GM18511 (cell line): ENCODE measurements at regions not wholly inside any gene's neighbourhood (a gene's known extent, or its start where the extent isn't known, plus 50 kb on each side); places are given as distances from the start of the nearest gene placed in this dataset.
A peak's percentile ranks its signal among the peaks of the same experiment; 100 is the strongest.
"Not testable (repeated sequence)": the region's sequence is repeated elsewhere in the genome, so short reads cannot be mapped to it uniquely, and the experiment has no call there.

Source experiments
- ATAC-seq: cut with Tn5 transposase; IDR thresholded peaks from one replicate; pipeline ENCODE4 v1.9.1; 2021; ENCODE audit warnings: mild to moderate bottlenecking, moderate library complexity; ENCODE audit not compliant: unreplicated experiment

DNA sequence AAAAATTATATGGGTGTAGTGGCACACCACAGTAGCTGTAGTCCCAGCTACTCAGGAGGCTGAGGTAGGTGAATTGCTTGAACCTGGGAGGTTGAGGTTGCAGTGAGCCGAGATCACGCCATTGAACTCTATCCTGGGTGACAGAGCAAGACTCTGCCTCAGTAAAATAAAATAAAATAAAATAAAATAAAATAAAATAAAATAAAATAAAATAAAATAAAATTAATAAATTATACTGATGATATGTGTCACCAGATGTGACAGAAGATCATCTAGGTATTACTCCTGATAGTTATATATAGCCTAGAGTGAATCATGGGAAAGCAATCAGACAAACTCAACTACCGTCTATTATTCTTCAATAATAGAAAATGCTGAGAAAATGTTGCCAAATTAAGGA, 972.5 kb downstream of the MRPL39 start:
- ATAC-seq = no peak

DNA sequence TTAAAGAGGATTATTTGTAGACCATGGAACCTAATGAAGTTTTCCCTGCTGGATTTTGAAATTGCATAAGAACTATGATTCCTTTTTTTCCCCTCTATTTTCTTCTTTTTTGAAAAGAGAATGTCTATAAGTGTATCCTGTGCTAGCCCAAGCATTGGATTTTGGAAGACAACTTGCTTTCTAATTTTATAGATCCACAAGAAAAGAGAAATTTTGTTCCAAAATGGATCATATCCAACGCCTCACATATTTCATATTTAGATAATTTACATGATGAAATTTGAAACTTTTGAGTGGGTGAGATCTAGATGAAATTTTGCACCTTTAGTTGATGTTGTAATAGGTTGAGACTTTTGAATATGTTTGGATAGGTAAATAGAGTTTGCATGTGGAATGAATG, 978.7 kb downstream of the MRPL39 start:
- no peak for ATAC-seq

GRCh38 chr21:24628046-24628445, 979.2 kb downstream of the MRPL39 start:
- ATAC-seq = no peak

- no peak for ATAC-seq
Observed at GRCh38 chr21:24617819-24618218, 989.5 kb downstream of the MRPL39 start.

- no peak for ATAC-seq
Observed at GRCh38 chr21:24594082-24594481, 1013.2 kb downstream of the MRPL39 start.

GRCh38 chr21:24590261-24590660, 1017.0 kb downstream of the MRPL39 start:
- ATAC-seq = no peak

DNA sequence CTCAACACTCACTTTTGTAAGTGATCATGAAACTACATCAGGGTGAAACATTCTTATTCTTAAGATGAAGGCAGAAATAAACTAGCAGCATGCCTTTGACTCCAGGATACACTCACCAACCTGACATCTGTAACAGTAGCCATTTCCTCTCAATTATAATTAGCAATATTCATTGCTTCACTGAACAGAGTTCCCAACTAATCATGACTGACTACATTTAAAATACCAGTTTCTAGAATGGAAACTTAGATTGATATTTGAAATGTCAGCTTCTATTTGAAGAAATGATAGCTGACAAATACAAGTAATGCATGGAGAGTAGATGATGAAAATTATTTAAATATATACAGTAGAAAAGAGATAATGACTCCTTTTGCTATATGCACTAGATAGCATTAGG, 1023.8 kb downstream of the MRPL39 start:
- ATAC-seq = no peak

- no peak for ATAC-seq
Observed at GRCh38 chr21:24577301-24577700, 1030.0 kb downstream of the MRPL39 start.

DNA sequence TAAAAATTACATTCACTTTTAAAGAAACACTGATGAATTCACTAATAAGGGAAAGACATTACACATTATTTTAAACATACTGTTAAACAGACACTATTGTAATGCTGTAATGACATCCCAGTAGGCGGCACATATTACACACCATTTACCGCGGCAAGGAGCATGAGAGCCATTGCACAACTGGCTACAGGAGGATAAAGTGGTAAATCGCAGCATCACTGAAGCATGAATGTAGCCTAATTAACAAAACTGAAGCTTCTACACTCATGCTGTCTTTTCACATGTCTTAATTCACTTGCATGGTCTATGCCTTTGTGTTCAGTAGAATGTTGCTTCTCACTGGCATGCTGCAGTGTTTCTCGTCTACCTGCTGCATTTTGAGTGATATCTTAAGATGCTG, 1046.0 kb downstream of the MRPL39 start:
- ATAC-seq = no peak

DNA sequence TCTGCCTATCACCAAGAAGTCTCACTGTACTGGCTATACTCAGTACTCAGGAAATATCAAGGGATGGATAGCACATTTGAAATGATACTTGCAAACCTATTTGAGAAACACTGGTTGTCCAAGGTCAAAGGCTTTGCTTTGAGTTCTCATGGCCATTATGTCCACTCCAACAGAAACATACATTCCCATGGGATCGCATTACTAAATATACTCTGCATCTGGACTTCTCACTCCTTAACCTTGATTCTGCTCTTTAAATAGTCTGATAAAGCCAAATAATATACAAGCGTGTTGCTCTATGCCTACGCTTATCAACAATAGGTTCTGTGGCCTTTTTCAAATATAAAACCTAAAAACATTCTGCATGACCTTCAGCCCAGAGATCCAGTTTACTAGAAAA, 1054.8 kb downstream of the MRPL39 start:
- no peak for ATAC-seq

- ATAC-seq = no peak
Observed at GRCh38 chr21:24545807-24546361, 1061.4 kb downstream of the MRPL39 start.

DNA sequence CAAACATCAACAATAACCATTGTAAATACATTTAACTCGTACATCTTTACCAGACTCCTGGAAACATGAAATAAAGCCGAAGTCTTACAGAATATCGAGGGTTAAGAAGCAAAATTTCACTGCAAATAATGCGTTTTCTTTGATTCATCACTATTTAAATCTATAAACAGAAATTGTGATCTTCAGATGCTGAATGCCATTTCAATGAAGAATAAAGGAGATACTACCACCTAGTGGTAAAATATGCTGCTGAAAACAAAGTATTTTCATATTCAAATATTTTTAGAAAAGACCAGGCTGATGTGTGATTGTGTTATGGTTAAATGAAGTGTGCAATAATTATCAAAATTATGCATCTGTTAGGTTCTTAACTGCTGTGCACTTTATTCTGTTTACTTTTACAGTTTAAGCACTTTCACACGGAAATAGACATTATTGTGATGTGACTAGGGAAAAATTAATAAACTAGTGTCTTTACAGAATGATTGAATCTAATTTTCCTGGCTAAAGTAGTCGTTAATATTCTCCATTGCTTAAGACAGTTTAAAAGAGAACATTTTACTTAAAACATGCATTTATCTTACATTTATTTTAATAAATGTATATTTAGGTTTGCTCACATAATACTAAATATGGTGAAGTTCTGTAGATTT, 1093.1 kb downstream of the MRPL39 start:
- ATAC-seq = no peak

- ATAC-seq = no peak
Observed at GRCh38 chr21:24509131-24509530, 1098.2 kb downstream of the MRPL39 start.

DNA sequence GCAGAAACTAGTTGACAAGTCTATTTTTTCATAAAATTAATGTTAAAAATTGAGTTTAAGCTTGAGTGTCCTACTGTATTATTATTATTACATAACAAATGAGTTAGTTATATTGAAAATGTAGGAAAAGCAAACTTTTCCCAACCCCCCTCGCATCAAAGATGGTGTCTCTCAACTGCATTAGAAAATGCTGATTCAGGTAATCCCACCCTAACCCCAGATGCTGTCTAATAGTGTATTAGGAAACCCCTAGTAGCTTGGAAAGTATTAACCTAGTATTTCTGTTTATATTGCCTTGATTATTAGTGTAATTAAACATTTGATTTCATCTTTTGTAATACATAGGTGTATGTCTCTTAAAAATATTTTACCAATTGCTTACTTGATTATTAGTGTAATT, 1120.3 kb downstream of the MRPL39 start:
- ATAC-seq = no peak

- ATAC-seq = not testable (repeated sequence)
Observed at GRCh38 chr21:24483361-24483760, 1123.9 kb downstream of the MRPL39 start.

GRCh38 chr21:24470852-24471251, 1136.4 kb downstream of the MRPL39 start:
- ATAC-seq = no peak

DNA sequence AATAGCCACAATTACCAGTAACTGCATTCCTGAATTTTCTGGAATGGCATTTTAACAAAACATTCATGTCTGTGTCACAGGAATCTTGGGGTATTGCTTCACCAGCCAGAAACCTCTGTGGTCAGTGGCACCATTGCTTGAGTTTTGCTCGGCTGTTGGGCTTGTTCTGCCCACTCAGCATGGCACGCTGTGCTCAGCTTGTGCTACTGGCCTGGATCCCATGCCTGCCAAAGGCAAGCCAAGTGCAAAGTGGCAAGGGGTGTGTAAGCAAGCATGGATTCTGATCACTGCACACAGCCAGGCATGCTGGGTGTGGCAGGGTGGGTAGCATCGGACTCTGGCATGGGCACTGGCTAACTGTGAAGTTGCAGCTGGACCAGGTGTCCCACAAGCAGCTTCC, 1150.9 kb downstream of the MRPL39 start:
- ATAC-seq = no peak

DNA sequence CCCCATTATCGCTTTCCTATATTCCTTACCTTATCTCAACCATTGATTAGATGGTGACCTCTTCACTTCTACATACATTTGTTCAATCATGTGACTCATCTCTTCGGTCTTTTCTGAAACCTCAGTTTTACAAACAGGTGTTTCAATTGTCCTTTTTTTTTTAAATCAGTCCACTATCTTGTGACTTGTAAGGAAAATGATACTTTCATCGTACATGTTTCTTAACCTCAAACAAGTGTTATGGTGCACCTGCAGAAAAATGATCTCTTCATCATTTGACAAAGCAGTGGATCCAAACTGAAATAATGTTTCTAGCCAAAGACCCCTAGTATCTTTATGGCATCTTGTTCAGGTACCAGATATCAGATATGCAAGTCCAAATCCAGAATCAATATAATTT, 1157.2 kb downstream of the MRPL39 start:
- no peak for ATAC-seq

DNA sequence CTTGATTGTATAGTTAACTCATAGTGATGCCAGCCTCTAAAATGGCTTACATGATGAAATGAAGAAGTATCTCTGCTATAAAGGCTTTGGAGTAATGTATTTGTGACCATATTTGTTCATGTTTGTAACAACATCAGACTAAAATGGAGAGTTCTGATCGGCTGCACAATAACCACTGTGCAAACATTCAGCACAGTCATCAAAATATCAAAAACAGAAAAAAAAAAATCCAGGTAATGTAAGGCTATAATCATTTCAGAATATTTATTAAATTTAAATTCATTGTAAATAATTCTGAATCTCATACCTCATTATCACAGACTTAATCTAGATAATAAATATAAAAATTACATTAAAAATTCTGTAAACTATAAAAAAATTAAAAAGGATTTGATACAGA, 1161.8 kb downstream of the MRPL39 start:
- no peak for ATAC-seq

GRCh38 chr21:24444736-24445135, 1162.5 kb downstream of the MRPL39 start:
- no peak for ATAC-seq

GRCh38 chr21:24436236-24436635, 1171.0 kb downstream of the MRPL39 start:
- no peak for ATAC-seq

DNA sequence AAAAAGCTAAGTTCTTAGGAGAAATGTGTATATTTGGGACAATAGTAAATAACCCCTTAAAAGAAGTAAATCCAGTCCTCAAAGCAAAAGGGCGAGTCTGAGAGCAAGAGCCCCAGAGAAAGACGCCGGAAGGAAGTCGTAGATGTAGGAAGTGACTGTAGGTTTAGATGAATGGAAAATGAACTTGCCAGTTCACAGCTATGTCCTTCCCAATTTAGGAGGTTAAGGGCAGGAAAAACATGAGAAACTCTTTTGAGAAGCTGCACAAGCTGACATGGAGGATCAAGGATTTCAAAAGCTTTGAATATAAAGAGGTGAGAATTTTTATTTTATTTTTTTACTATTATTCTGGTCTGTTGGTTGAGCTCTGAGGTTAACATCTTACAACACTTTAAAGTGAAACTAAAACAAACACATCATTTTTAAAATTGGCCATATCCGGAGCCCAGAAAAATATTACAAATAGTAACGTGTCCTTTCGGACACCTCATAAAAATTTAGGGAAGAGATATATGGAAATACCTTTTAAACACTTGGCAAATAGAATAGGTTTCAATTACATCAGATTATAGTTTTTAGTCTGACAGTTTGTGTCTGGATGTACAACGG, 1178.6 kb downstream of the MRPL39 start:
- ATAC-seq = peak; percentile 92

- ATAC-seq = no peak
Observed at GRCh38 chr21:24424776-24425175, 1182.5 kb downstream of the MRPL39 start.
